ENCODE measurements at regions not wholly inside any gene's neighbourhood (a gene's known extent, or its start where the extent isn't known, plus 50 kb on each side); places are given as distances from the start of the nearest gene placed in this dataset.
"Not testable (repeated sequence)": the region's sequence is repeated elsewhere in the genome, so short reads cannot be mapped to it uniquely, and the experiment has no call there.

DNA sequence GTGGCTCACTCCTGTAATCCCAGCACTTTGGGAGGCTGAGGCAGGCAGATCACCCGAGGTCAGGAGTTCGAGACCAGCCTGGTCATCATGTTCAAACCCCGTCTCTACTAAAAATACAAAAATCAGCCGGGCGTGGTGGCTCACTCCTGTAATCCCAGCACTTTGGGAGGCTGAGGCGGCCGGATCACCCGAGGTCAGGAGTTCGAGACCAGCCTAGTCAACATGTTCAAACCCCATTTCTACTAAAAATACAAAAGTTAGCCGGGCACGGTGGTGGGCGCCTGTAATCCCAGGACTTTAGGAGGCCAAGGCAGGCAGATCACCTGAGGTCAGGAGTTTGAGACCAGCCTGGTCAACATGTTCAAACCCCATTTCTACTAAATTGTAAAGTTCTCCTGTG, 97.0 kb downstream of the CRLF2 start:
- H3K4me3 ChIP-seq (ENCODE audit: low read length); H3K27me3 ChIP-seq (ENCODE audit: control insufficient read depth, insufficient read depth); intact Hi-C loops (cut with DNase I); DNase-seq; H3K4me1 ChIP-seq (ENCODE audit: control insufficient read depth, insufficient read depth, low read length); H3K9me3 ChIP-seq (ENCODE audit: control insufficient read depth, low read length); ATAC-seq; H3K27ac ChIP-seq (ENCODE audit: low read length): not testable (repeated sequence)
- 92% methylated on average over 12 of the region's 12 CpGs for WGBS

DNA sequence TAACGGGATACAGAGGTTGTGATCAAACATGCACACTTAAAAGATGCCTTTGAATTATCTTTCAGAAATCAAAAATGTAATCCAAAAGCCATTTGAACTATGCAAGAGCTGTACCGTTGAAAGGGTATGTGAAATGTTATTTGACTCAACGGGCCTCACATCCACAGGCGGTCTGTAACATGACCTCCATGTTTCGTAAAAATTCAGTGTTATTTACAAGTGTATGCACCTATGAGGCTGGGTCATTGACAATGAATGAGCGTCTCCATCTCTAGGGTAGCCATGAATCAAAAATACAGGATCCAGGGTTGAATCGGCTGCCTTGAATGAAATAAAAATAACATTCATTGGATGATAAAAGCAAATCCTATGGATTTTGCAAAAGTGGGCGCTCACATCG, 100.1 kb downstream of the CRLF2 start:
- 24% methylated on average over 9 of the region's 9 CpGs for WGBS
- no peak overlapping the region for H3K4me3 ChIP-seq (ENCODE audit: low read length)
- no peaks in the 10 kb centered on the region for H3K4me1 ChIP-seq (ENCODE audit: control insufficient read depth, insufficient read depth, low read length)
- ATAC-seq (no peak), DNase-seq (no peak)
- H3K27ac ChIP-seq (ENCODE audit: low read length), result no peak overlapping the region
- H3K27me3 ChIP-seq (ENCODE audit: control insufficient read depth, insufficient read depth), result no peaks in the 10 kb centered on the region
- no peaks in the 10 kb centered on the region for H3K9me3 ChIP-seq (ENCODE audit: control insufficient read depth, low read length)
- intact Hi-C loops (cut with DNase I), result no loop called here

DNA sequence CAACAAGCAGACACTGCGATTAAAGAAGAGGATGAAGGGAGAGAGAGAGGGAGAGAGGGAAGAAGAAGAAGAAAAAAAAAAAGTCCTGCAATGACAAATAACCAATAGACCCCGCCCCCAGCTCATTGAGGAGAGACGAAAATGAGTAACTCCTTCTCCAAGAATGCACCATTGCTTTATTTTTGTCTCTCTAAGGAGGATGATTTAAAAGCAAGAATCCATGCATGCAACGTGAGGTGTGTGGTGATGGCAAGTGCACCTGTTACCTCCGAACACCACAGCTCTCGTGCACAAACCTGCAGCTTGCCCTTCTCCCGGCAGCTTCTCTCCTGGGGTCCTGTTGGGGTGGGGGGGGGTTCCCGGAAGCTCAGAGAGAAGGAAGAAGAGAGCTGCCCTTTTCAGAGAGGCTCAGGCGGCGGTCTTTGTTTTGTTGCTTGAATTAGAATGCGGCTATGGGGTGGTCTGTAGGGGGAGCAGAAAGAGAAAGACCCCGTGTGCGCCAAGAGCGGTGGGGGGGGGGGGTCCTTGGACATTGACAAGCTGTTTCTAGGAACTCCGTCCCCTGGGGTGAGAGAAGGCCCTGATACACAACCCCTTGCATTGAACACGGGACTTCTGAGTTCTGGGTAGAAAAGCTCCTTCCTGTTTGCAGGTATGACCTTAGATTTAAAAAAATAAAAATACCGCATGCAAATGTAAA, 100.7 kb downstream of the CRLF2 start:
- ATAC-seq (no peak), DNase-seq (no peak)
- H3K27me3 ChIP-seq (ENCODE audit: control insufficient read depth, insufficient read depth), result no peaks in the 10 kb centered on the region
- H3K9me3 ChIP-seq (ENCODE audit: control insufficient read depth, low read length), result no peaks in the 10 kb centered on the region
- no peak overlapping the region for H3K27ac ChIP-seq (ENCODE audit: low read length)
- no peaks in the 10 kb centered on the region for H3K4me1 ChIP-seq (ENCODE audit: control insufficient read depth, insufficient read depth, low read length)
- 3% methylated on average over 17 of the region's 17 CpGs for WGBS
- H3K4me3 ChIP-seq (ENCODE audit: low read length), result no peak overlapping the region
- intact Hi-C loops (cut with DNase I), result no loop called here

DNA sequence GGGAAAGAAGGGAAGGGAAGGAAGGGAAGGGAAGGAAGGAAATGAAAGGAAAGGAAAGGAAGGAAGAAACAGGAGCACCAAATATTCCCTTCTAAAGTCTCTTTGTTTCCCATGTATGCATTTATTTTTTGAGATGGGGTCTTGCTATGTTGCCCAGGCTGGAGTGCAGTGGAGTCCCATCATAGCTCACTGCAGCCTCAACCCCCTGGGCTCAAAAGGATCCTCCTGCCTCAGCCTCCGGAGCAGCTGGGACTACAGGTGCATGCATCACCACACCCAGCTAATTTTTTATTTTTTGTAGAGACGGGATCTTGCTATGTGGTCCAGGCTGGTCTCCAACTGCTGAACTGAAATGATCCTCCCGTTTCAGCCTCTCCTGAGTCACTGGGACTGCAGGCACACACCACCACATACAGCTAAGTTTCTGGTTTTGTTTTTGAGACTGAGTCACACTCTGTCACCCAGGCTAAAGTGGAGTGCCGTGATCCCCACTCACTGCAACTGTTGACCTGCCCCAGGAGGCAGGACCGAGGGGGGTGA, 102.8 kb downstream of the CRLF2 start:
- DNase-seq (no peak), ATAC-seq (no peak)
- Histone ChIP-seq H3K4me1 (ENCODE audit: control insufficient read depth, insufficient read depth, low read length) (no peaks in the 10 kb centered on the region), H3K27ac (ENCODE audit: low read length) (no peak overlapping the region), H3K4me3 (ENCODE audit: low read length) (no peak overlapping the region), H3K9me3 (ENCODE audit: control insufficient read depth, low read length) (no peaks in the 10 kb centered on the region), H3K27me3 (ENCODE audit: control insufficient read depth, insufficient read depth) (no peaks in the 10 kb centered on the region)
- intact Hi-C loops (cut with DNase I), result no loop called here
- WGBS, result 87% methylated on average over 5 of the region's 5 CpGs

DNA sequence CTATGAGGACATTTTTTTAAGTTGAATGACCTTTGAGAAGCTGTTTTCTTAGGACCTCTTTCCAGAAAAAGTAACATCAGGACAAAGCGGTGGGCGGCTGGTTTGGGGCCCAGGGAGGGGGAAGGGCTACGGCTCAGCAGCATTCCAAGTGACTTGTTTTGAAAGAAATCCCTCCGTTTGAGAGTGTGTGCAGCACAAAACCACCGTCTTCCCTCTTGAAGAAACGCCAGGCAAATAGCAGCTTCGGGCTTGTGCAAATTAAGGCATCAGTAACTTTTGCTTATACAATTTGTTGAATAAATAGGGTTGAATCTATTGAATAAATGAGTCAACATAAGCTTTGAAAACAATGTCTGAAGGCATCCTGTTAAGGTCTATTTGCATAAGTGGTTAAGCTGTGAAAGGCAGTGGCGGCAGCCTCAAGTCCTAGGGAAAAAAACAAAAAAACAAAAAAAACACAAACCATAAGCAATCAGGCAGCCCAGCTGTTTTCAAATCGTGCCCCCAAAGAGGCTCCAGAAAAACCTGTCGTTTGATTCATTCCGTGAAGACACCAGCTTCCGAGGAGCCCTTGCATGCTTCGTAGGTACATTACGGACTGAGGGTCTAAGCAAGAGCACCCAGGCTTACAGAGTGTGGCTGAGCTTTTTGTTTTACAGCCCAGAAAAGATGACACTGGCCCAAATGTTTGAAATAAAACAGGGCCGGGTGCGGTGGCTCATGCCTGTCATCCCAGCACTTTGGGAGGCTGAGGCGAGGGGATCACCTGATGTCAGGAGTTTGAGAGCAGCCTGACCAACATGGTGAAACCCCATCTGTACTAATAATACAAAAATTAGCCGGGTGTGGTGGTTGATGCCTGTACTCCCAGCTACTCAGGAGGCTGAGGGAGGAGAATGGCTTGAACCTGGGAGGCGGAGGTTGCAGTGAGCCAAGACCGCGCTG, 103.7 kb downstream of the CRLF2 start:
- no peak overlapping the region for H3K4me3 ChIP-seq (ENCODE audit: low read length)
- no peak for ATAC-seq
- H3K27me3 ChIP-seq (ENCODE audit: control insufficient read depth, insufficient read depth), result no peaks in the 10 kb centered on the region
- H3K4me1 ChIP-seq (ENCODE audit: control insufficient read depth, insufficient read depth, low read length), result no peaks in the 10 kb centered on the region
- H3K27ac ChIP-seq (ENCODE audit: low read length), result no peak overlapping the region
- no peaks in the 10 kb centered on the region for H3K9me3 ChIP-seq (ENCODE audit: control insufficient read depth, low read length)
- intact Hi-C loops (cut with DNase I), result no loop called here
- DNase-seq, result no peak
- 27% methylated on average over 21 of the region's 21 CpGs for WGBS

DNA sequence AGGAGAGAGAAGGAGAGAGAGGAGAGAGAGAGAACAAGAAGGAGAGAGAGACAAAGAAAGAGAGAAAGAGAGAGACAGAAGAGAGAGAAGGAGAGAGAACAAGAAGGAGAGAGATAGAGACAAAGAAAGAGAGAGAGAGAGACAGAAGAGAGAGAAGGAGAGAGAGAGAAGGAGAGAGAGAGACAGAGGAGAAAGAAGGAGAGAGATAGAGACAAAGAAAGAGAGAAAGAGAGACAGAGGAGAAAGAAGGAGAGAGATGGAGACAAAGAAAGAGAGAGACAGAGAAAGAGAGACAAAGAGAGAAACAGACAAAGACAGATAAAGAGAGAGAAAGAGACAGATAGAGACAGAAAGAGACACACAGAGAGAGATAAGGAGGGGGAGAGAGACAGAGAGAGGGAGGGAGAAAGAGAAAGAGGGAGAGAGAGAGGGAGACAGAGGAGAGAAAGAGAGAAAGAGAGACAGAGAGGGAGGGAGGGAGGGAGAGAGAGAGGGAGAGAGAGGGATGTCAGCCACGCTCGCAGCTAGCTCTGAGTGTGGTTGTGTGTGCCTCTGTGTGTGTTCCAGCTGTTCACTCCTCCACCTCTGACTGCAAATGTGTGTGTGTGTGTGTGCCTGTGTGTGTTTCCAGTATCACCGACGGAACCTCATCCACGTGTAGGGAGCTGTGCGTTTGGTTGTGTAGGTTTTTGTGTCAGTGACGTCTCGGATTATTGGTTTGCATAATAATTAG, 105.8 kb downstream of the CRLF2 start:
- ATAC-seq, result no peak
- Histone ChIP-seq H3K4me1 (ENCODE audit: control insufficient read depth, insufficient read depth, low read length) (no peaks in the 10 kb centered on the region), H3K27me3 (ENCODE audit: control insufficient read depth, insufficient read depth) (no peaks in the 10 kb centered on the region), H3K9me3 (ENCODE audit: control insufficient read depth, low read length) (no peaks in the 10 kb centered on the region), H3K4me3 (ENCODE audit: low read length) (no peak overlapping the region), H3K27ac (ENCODE audit: low read length) (no peak overlapping the region)
- WGBS, result 25% methylated on average over 8 of the region's 8 CpGs
- DNase-seq, result no peak
- intact Hi-C loops (cut with DNase I), result no loop called here

DNA sequence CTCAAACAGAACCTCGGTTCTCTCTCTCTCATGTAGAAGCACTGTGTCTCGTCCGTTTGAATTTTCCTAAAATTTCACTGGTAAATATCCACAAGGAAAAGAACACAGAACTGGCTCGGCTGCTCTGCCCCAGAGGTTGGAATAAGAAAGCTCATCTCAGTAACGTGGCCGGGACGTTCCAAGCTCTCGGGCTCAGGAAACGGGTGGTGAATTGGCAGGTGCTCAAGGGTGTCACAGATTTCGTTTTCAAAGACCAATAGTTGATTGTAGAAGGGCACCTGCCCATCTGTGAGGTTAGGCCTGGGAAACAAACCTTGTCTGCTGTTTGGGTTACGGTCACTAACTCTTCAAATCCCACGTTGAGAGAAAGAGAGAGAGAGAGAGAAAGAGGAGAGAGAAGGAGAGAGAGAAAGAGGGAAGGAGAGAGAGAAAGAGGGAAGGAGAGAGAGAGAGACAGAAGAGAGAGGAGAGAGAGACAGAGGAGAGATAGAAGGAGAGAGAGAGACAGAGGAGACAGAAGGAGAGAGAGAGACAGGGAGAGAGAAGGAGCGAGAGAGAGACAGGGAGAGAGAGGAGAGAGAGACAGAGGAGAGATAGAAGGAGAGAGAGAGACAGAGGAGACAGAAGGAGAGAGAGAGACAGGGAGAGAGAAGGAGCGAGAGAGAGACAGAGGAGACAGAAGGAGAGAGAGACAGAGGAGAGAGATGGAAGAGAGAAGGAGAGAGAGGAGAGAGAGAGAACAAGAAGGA, 106.6 kb downstream of the CRLF2 start:
- Histone ChIP-seq H3K27me3 (ENCODE audit: control insufficient read depth, insufficient read depth) (no peaks in the 10 kb centered on the region), H3K4me1 (ENCODE audit: control insufficient read depth, insufficient read depth, low read length) (no peaks in the 10 kb centered on the region), H3K4me3 (ENCODE audit: low read length) (no peak overlapping the region), H3K9me3 (ENCODE audit: control insufficient read depth, low read length) (no peaks in the 10 kb centered on the region), H3K27ac (ENCODE audit: low read length) (no peak overlapping the region)
- DNase-seq (no peak), ATAC-seq (no peak)
- 43% methylated on average over 14 of the region's 14 CpGs for WGBS
- intact Hi-C loops (cut with DNase I), result no loop called here

DNA sequence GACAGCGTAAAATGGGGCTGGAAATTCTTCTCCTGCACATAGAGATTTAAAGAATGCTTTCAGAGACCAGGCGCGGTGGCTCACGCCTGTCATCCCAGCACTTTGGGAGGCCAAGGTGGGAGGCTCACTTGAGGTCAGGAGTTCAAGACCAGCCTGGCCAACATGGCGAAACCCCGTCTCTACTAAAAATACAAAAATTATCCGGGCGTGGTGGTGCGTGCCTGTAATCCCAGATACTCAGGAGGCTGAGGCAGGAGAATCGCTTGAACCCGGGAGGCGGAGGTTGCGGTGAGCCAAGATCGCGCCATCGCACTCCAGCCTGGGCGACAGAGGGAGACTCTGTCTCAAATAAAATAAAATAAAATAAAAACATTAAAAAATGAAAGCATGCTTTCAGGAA, 107.4 kb downstream of the CRLF2 start:
- H3K4me1 ChIP-seq (ENCODE audit: control insufficient read depth, insufficient read depth, low read length); intact Hi-C loops (cut with DNase I); ATAC-seq; DNase-seq; H3K27ac ChIP-seq (ENCODE audit: low read length); H3K27me3 ChIP-seq (ENCODE audit: control insufficient read depth, insufficient read depth); H3K4me3 ChIP-seq (ENCODE audit: low read length); H3K9me3 ChIP-seq (ENCODE audit: control insufficient read depth, low read length): not testable (repeated sequence)
- WGBS, result 96% methylated on average over 17 of the region's 17 CpGs

DNA sequence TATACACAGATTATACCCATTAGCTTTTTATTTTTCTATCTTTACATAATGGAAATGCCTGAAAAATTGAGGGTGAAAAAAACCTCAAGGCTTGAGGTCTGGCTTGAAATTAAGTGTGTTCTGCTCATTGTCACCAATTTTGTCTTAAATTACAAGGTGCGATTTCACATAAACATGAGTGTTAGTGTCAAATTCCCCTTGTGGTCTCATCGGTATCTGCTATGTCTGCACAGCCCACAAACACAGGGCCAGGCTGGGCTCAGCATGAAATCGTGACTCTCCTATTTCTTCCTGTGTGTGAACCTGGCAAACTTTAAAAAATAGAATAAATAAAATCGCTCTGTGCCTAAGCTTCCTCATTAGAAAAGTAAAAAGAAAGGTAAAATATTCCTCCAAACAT, 109.1 kb downstream of the CRLF2 start:
- ATAC-seq (no peak), DNase-seq (no peak)
- no peak overlapping the region for H3K27ac ChIP-seq (ENCODE audit: low read length)
- no peaks in the 10 kb centered on the region for H3K27me3 ChIP-seq (ENCODE audit: control insufficient read depth, insufficient read depth)
- intact Hi-C loops (cut with DNase I), result no loop called here
- no peak overlapping the region for H3K4me3 ChIP-seq (ENCODE audit: low read length)
- no peaks in the 10 kb centered on the region for H3K4me1 ChIP-seq (ENCODE audit: control insufficient read depth, insufficient read depth, low read length)
- no peaks in the 10 kb centered on the region for H3K9me3 ChIP-seq (ENCODE audit: control insufficient read depth, low read length)
- WGBS, result 71% methylated on average over 4 of the region's 4 CpGs

DNA sequence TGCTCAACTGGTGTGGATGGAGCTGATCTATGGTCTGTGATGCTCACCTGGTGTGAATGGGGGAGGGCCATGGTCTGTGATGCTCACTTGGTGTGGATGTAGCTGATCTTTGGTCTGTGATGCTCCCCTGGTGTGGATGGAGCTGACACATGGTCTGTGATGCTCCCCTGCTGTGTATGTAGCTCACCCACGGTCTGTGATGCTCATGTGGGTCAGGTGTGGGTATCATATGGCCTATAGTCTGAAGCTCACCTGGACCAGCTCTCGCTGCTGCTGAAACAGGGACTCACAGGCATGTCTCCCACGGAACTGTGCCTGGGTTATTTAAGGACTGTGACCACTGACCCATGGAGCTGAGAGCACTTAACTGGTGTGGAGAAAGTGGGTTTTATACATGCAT, 109.7 kb downstream of the CRLF2 start:
- WGBS, result 61% methylated on average over 3 of the region's 3 CpGs
- intact Hi-C loops (cut with DNase I), result no loop called here
- no peak for ATAC-seq
- no peak overlapping the region for H3K4me3 ChIP-seq (ENCODE audit: low read length)
- no peak overlapping the region for H3K27ac ChIP-seq (ENCODE audit: low read length)
- H3K27me3 ChIP-seq (ENCODE audit: control insufficient read depth, insufficient read depth), result no peaks in the 10 kb centered on the region
- H3K9me3 ChIP-seq (ENCODE audit: control insufficient read depth, low read length), result no peaks in the 10 kb centered on the region
- no peak for DNase-seq
- H3K4me1 ChIP-seq (ENCODE audit: control insufficient read depth, insufficient read depth, low read length), result no peaks in the 10 kb centered on the region

All from right cardiac atrium (tissue), 5 donors.